ENCODE measurements at regions not wholly inside any gene's neighbourhood (a gene's known extent, or its start where the extent isn't known, plus 50 kb on each side); places are given as distances from the start of the nearest gene placed in this dataset.

- DNase-seq, result no peak
These were observed 86.2 kb upstream of the THBS2 start for GRCh38 chr6:169339731-169340309.

GRCh38 chr6:169339025-169339424, 85.4 kb upstream of the THBS2 start:
- DNase-seq, result no peak

- no peak for DNase-seq
These were observed 84.3 kb upstream of the THBS2 start for GRCh38 chr6:169337886-169338445.

DNA sequence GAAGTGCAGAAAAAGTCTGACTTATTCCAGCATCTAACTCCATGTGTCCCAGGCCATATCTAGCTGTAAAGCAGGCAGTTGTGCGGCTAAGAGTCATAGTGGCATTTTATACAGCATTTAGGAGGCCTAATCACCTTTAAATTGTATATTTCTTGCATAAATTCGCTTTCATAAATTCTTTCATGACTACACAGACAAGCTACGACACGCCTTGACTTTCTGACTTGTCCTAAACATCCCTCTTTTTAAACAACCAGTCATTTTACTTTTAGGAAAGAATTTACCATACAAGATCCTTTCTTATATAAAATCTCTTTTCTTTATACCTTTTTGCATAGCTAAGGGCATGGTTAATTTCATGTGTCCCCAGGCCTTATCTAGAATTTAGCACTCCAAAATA, 81.7 kb upstream of the THBS2 start:
- no peak for DNase-seq

DNA sequence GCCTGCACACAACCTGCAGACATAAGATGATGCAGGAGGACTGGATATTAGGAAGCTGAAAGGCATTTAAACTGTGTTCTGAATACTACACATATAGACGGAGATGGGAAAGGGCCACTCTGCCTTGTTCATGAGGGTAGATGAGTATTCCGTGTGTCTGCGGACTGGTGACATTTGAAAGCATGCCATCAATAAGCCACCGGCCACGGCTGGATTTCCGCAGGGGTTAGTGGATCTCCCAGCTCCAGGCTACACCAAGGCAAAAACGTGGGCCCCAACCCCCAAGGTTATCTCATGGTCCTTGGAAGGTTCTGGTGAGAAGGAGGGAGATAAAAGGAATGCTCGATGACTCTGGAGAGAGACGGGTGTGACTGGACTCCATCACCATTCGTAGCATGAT, 78.6 kb upstream of the THBS2 start:
- no peak for DNase-seq

DNA sequence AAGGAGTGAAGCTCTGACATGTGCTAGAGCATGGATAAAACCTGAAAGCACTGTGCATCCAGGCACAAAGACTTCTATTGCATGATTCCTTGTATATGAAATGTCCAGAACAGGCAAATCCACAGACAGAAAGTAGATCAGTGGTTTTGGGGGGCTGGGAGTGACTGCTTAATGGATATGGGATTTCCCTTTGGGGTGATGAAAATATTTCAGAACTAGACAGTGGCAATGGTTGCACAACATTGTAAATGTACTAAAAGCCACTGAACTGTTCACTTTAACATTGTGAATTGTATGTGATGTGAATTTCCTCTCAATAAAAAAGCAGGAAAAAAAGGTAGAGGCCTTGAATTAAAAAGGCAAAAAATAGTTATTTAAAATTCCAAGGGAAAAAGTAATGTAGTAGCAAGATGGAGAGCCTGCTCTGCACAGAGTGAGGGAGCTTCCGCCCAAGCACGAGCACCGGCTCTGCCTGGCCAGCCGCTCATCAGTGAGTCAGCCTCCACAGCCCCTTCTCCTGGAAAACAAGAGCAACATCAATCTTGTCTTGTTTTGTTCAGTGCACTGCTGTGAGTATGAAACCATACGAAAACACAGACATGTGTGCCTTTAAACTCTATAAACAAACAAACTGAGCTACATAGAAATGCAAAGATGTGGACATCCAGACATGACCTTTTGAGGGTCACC, 74.6 kb upstream of the THBS2 start:
- no peak for DNase-seq

GRCh38 chr6:169326067-169326799, 72.6 kb upstream of the THBS2 start:
- no peak for DNase-seq

DNA sequence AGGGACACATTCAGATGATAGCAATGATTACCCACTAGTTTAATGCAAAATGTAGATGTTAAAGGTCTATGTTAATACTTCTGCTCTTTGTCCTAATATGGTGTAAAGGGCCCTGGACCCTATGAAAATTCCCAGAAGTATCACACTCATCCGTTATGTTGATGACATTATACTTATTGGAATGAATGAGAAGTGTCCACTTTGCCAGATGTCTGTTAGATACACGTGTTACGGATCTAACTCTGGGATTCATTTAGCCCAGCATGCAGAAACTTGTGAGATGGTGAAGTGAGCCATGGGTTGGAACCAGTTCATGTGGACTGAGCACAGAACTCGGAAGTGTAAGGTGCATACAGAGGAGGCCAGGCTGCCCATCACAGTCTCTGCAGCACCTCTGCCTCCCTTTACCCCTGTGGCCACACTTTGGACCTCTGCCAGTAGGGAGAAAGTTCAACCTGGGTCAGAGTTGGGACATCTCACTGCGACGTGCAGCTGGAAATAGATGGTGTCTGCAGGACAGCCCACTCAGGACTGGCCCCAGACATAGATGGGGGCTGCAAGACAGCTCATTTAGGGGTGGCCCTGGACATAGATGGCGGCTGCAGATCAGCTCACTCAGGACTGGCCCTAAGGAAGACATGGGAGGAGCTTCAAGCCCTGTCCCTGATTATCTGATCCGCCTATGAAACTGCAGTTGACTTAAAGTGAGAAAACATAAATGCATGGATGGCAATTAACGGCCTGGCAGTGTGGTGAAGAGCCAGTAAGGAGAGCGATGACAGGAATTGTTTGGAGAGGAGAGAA, 71.2 kb upstream of the THBS2 start:
- no peak for DNase-seq

GRCh38 chr6:169324086-169324485, 70.4 kb upstream of the THBS2 start:
- no peak for DNase-seq

GRCh38 chr6:169323221-169323620, 69.6 kb upstream of the THBS2 start:
- DNase-seq, result no peak

- DNase-seq, result no peak
These were observed 67.9 kb upstream of the THBS2 start for GRCh38 chr6:169321546-169321945.

DNA sequence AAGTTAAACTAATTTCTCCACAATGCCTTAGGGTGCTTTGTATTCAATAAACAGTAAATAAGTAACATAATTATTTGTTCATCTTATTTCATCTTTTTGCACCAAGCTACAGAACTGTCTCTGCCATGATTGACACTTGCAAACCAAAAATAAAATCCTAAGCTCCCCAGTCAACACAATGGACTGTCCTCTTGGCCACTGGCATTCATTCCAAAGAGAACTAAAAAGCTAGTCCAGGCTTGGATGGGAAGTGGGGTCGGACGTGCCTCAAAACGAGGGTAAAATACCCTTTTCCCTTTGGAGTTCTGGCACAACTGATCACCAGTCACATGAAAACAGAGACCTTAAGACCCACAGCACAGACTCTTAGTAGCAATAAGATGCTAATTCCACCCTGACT, 66.4 kb upstream of the THBS2 start:
- DNase-seq, result no peak

GRCh38 chr6:169317441-169318202, 64.0 kb upstream of the THBS2 start:
- no peak for DNase-seq

- no peak for DNase-seq
These were observed 63.0 kb upstream of the THBS2 start for GRCh38 chr6:169316651-169317050.

DNA sequence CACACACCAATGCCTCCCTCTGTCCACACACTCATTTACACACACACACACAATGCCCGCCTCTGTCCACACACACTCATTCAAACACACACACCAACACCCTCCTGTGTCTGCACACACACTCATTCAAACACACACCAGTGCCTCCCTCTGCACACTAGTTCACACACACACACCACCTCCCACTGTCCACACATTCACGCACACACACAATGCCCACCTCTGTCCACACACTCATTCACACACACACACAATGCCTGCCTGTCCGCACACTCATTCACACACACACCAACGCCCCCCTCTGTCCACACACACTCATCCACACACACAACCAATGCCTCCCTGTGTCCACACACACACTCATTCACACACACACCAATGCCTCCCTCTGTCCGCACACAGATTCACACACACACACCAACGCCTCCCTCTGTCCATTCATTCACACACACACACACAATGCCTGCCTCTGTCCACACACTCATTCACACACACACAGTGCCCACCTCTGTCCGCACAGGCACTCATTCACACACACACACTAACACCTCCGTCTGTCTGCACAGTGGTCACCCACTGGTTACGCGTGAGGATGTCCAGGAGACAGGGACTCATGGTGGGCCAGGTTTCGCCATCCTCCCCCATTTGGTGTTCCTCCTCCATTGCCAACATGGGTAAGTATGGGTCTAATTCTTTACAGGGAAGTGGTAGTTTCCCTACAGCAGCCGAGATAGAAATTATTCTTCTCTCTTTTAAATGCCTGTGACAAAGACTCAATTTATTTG, 62.4 kb upstream of the THBS2 start:
- no peak for DNase-seq

DNA sequence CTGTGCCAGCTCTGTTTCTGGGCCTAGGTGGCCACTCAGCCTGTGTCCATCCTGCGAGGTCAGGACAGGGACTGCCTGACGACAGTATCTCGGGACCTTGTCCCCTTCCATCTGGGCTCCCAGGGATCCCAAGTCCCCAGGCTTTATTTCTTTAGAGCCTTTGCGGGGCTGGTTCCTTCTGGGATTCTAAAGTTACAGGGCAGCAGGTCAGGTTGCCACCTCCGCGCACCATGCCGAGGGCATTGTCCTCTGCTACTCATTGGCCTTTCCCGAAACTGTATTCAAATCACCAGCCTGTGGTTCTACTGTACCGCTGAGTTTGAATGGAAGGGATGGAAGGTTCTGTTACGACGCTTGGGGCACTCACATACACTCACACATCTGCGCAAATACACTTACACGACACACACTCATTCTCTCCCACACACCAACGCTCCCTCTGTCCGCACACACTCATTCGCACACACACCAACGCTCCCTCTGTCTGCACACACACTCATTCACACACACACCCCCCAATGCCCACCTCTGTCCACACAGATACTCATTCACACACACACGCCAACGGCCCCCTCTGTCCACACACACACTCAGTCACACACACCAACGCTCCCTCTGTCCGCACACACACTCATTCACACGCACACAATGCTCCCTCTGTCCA, 59.8 kb upstream of the THBS2 start:
- DNase-seq, result no peak

DNA sequence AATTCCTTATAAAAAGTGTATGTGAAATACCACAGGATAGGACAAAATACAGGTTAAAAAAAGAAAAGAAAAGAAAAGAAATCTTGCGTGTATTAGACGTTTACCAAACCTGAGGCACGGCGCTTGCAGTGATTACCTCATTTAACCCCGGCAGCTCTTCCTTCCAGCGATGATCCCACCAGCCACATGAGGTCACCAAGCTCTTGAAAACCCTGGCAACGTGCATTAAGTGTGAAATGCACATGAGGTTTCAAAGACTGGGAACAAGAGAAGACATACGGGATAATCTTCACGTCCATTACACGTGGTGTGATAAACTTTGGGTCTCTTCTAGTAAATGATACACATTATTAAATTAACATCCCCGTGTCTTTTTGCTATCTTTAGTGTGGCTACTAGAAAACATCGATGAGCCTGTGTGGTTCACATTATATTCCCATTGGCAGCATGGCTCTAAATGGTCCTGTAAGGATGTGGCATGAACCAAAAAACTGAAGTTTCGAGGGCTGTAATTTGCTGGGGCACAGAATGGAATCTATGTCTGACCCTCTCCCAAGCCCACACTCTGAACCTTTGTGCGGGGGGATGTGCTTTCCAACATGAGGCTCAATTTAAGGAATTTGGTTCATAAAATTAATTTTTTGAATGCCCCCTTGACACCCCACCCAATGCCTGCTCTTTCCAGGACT, 59.2 kb upstream of the THBS2 start:
- no peak for DNase-seq

DNA sequence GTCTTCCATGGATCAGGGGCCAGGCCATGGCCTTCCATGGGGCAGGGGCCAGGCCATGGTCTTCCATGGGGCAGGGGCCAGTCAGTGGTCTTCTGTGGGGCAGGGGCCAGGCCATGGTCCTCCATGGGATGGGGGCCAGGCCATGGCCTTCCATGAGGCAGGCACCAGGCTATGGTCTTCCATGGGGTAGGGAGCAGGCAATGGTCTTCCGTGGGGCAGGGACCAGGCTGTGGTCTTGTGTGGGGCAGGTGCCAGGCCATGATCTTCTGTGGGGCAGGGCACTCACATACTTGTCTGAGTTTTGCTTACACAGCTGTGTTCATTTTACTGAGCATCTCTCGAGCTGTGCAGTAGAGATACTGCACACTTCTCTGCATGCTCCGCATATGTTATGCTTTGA, 57.3 kb upstream of the THBS2 start:
- DNase-seq, result no peak
